CD4-positive, alpha-beta T cell (primary cell): ENCODE measurements at regions not wholly inside any gene's neighbourhood (a gene's known extent, or its start where the extent isn't known, plus 50 kb on each side); places are given as distances from the start of the nearest gene placed in this dataset.
"Not testable (repeated sequence)": the region's sequence is repeated elsewhere in the genome, so short reads cannot be mapped to it uniquely, and the experiment has no call there.

Experiments
- ATAC-seq: fragments of 200-7000 bp; cut with Tn5 transposase; one replicate; pipeline ENCODE4 v1.10.0; 2022; ENCODE audit warnings: mild to moderate bottlenecking; ENCODE audit not compliant: poor library complexity
- CTCF ChIA-PET: fragments of 350-600 bp; sonication (Branson Sonifier 250); formaldehyde crosslinking; loops from one replicate; lab custom pipeline; 2021; ENCODE audit warnings: antibody characterized with exemption, inconsistent platforms; lab: Charles Lee
- POLR2A ChIA-PET: fragments of 350-600 bp; sonication (Branson Sonifier 250); formaldehyde crosslinking; loops from one replicate; lab custom pipeline; 2021; ENCODE audit warnings: antibody characterized with exemption, inconsistent platforms; lab: Charles Lee
- DNase-seq, 14 experiments: peaks; one replicate each; pipeline ENCODE4 v3.0.0-alpha.2; 2013 to 2020; ENCODE audit warnings: mixed read lengths in 2 of 14
- H3K27ac ChIP-seq, 2 donors: one replicate each; pipeline versions ENCODE4 v1.5.1 to v1.7.0; 2013; ENCODE audit warnings: low read length in 2 of 2, low read depth in 1 of 2, mild to moderate bottlenecking in 1 of 2
- H3K27me3 ChIP-seq, 2 experiments: 1 replicate in 1 of 2; 2 replicates in 1 of 2; pipeline versions ENCODE4 v1.6.1 to v1.7.0; 2013; ENCODE audit warnings: low read length in 2 of 2, control low read depth in 1 of 2, mild to moderate bottlenecking in 1 of 2, moderate library complexity in 1 of 2; ENCODE audit not compliant: insufficient read depth in 2 of 2, control insufficient read depth in 1 of 2
- H3K36me3 ChIP-seq: one replicate; pipeline ENCODE4 v1.6.1; 2013; ENCODE audit warnings: low read length, control low read depth; ENCODE audit not compliant: insufficient read depth
- H3K4me1 ChIP-seq: one replicate; pipeline ENCODE4 v1.6.1; 2013; ENCODE audit warnings: low read length, control low read depth; ENCODE audit not compliant: insufficient read depth
- H3K4me3 ChIP-seq: one replicate; pipeline ENCODE4 v1.5.1; 2013; ENCODE audit warnings: mild to moderate bottlenecking, low read length, moderate library complexity
- H3K9me3 ChIP-seq, 2 experiments: 1 replicate in 1 of 2; 2 replicates in 1 of 2; pipeline versions ENCODE4 v1.6.1 to v1.7.0; 2013; ENCODE audit warnings: low read length in 2 of 2, mild to moderate bottlenecking in 2 of 2, control low read depth in 1 of 2, moderate library complexity in 1 of 2; ENCODE audit not compliant: control insufficient read depth in 1 of 2, insufficient read depth in 1 of 2
- H3K27ac Mint-ChIP-seq: one replicate; pipeline ENCODE4 v1.8.0; 2020; ENCODE audit warnings: mixed read lengths
- H3K27me3 Mint-ChIP-seq: one replicate; pipeline ENCODE4 v1.8.0; 2021; ENCODE audit warnings: mixed read lengths
- H3K36me3 Mint-ChIP-seq: one replicate; pipeline ENCODE4 v1.8.0; 2021; ENCODE audit warnings: low read depth, mixed read lengths
- H3K4me1 Mint-ChIP-seq: one replicate; pipeline ENCODE4 v1.8.0; 2021; ENCODE audit warnings: low read depth, mixed read lengths
- H3K4me3 Mint-ChIP-seq: one replicate; pipeline ENCODE4 v1.8.0; 2020; ENCODE audit warnings: mild to moderate bottlenecking, mixed read lengths
- H3K9me3 Mint-ChIP-seq: one replicate; pipeline ENCODE4 v1.8.0; 2020; ENCODE audit warnings: mixed read lengths
- CTCF ChIP-seq: fragments of 200-600 bp; IDR thresholded peaks from one replicate; pipeline ENCODE4 v1.8.0; 2022; ENCODE audit warnings: antibody characterized with exemption, mild to moderate bottlenecking
- intact Hi-C, 2 experiments: fragments of 100-400 bp; cut with DNase I in 1 of 2; cut with micrococcal nuclease in 1 of 2; formaldehyde crosslinking; loops; one replicate each; pipeline versions ENCODE4 v1.15.1 to v1.9.0; 2023 to 2025; cut with DNase I, micrococcal nuclease

GRCh38 chr2:131425231-131425941 is 50.5 kb upstream of the TUBA3D start:
- H3K27me3 Mint-ChIP-seq: peaks cover 71% of the 10 kb centered on the region
- H3K4me1 ChIP-seq: no peaks in the 10 kb centered on the region
- no peak overlapping the region for H3K4me3 ChIP-seq
- no peak overlapping the region for H3K4me3 Mint-ChIP-seq
- no peaks in the 10 kb centered on the region for H3K36me3 Mint-ChIP-seq
- H3K9me3 Mint-ChIP-seq: no peaks in the 10 kb centered on the region
- peaks cover 7% of the 10 kb centered on the region for H3K4me1 Mint-ChIP-seq
- POLR2A ChIA-PET: no interaction called here
- no peak overlapping the region for H3K27ac Mint-ChIP-seq
- DNase-seq: no peak
- H3K27ac ChIP-seq: no peak overlapping the region
- H3K36me3 ChIP-seq: no peaks in the 10 kb centered on the region
- no peaks in the 10 kb centered on the region for H3K9me3 ChIP-seq
- H3K27me3 ChIP-seq: peaks cover 19 to 38% of the 10 kb centered on the region in 2 experiments
- peak; percentile 24 for ATAC-seq
- intact Hi-C loops: no loop called here
- CTCF ChIA-PET: no interaction called here
- no peak for TF ChIP-seq CTCF

DNA sequence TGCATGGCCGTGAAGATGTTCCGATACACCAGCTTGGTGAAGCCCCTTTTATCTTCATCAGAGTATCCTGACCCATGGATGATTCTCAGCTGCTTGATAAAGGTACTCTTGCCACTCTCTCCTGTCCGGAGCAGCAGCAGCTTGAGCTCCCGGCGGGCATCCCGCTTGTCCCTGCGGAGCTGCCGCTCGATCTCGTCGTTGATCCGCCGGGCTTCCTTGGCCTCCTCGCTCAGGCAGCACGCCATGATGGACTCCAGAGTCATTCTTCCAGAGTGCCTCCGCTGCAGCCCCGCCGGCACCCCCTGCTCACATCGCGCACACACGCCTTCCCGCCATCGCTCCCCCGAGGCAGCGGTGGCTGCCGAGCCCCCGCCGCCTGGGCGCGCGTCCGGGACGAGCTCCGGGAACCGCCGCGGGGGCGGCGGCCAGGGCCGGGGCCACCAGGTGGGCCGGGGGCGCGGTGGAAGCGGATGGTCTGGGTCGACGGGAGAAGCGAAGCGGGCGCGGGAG is 51.3 kb upstream of the TUBA3D start:
- not testable (repeated sequence) for H3K4me3 Mint-ChIP-seq

DNA sequence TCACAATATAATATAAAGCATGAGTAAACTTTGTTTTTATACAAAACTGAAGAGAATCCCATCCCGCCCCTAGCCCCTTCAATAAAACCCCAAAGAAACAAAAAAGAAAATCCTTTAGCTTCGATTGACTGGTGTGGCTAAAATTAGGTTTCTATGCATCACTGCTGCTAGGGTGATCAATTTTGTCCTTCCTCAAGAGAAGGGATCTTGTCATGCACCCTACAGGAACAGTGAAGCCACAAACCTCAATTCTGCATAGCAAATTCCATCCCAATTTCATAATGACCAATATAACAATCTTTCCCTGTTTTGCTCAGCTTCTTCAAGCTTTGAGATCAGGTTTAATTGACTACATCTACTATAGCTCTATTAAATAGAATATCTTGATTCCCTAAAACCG is 55.2 kb upstream of the TUBA3D start:
- peaks cover 54% of the 10 kb centered on the region for H3K27me3 Mint-ChIP-seq
- H3K4me1 ChIP-seq, intact Hi-C loops, H3K36me3 ChIP-seq, H3K36me3 Mint-ChIP-seq, H3K9me3 ChIP-seq, ATAC-seq, H3K4me3 ChIP-seq, H3K9me3 Mint-ChIP-seq, H3K4me1 Mint-ChIP-seq, H3K4me3 Mint-ChIP-seq, H3K27ac Mint-ChIP-seq, DNase-seq, POLR2A ChIA-PET, H3K27ac ChIP-seq: not testable (repeated sequence)
- H3K27me3 ChIP-seq: peaks cover 6 to 16% of the 10 kb centered on the region in 2 experiments
- CTCF ChIA-PET: interaction anchor here (0.8 kb wide), 1 partner anchor 8 kb away, joined by 3 read pairs; no protein-coding TSS in a partner anchor

More for the DNA sequence above, 51.3 kb upstream of the TUBA3D start:
- intact Hi-C loops, H3K27ac ChIP-seq, POLR2A ChIA-PET, H3K36me3 Mint-ChIP-seq, CTCF ChIA-PET, H3K4me1 Mint-ChIP-seq, H3K4me3 ChIP-seq, H3K27ac Mint-ChIP-seq, H3K36me3 ChIP-seq, H3K9me3 Mint-ChIP-seq, H3K4me1 ChIP-seq, H3K9me3 ChIP-seq, DNase-seq: not testable (repeated sequence)
- ATAC-seq: peak; percentile 29
- peaks cover 19 to 38% of the 10 kb centered on the region in 2 experiments for H3K27me3 ChIP-seq
- peaks cover 67% of the 10 kb centered on the region for H3K27me3 Mint-ChIP-seq

DNA sequence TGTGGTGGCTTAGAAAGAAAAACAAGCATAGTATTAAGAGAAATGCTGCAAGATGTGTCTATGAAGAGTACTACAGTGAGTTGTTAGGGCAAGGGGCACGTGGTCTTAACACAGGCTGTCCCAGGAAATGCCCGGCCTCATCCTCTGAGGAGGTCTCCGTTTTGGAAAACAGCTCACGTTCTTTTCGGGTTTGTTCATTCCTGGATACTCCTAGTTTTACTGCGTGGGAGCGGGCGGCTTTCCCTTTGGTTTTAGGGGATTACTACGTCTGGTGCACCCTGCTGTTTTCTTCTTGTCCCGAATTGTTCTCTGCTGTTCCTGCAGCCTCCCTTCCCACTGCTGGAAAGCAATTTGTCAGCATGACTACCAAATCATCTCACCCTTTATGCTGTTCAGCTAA is 55.5 kb upstream of the RAB6D start:
- no peak overlapping the region for H3K4me3 Mint-ChIP-seq
- Histone ChIP-seq H3K4me1 (no peaks in the 10 kb centered on the region), H3K9me3 (no peaks in the 10 kb centered on the region), H3K36me3 (no peaks in the 10 kb centered on the region), H3K27ac (no peak overlapping the region), H3K27me3 (peaks cover 3 to 14% of the 10 kb centered on the region in 2 experiments), H3K4me3 (no peak overlapping the region)
- ATAC-seq (no peak), DNase-seq (no peak)
- H3K36me3 Mint-ChIP-seq: no peaks in the 10 kb centered on the region
- H3K4me1 Mint-ChIP-seq: peaks cover 4% of the 10 kb centered on the region
- TF ChIP-seq CTCF: no peak
- POLR2A ChIA-PET: no interaction called here
- no peaks in the 10 kb centered on the region for H3K9me3 Mint-ChIP-seq
- CTCF ChIA-PET: no interaction called here
- peaks cover 51% of the 10 kb centered on the region for H3K27me3 Mint-ChIP-seq
- intact Hi-C loops: loop anchor here in 1 of 2 experiments (10.0 kb wide), 1 partner anchor 105 kb away; the partner anchor contains the start of gene CCDC74A
- H3K27ac Mint-ChIP-seq: no peak overlapping the region
